Stimulated activated CD4-positive, alpha-beta T cell treated with anti-CD3 and anti-CD28 coated beads, TNF-alpha, amount 100 ng/mL, for 4 hours (primary cell): ENCODE measurements at regions not wholly inside any gene's neighbourhood (a gene's known extent, or its start where the extent isn't known, plus 50 kb on each side); places are given as distances from the start of the nearest gene placed in this dataset.
"Not testable (repeated sequence)": the region's sequence is repeated elsewhere in the genome, so short reads cannot be mapped to it uniquely, and the experiment has no call there.

Source experiments
- DNase-seq, 3 experiments: peaks; one replicate each; pipeline ENCODE4 v3.0.0-alpha.2; 2020; ENCODE audit warnings: low read depth in 3 of 3

- DNase-seq, result no peak
Observed at GRCh38 chr18:67455890-67456501, 60.5 kb downstream of the DSEL start.

- DNase-seq, result no peak
Observed at GRCh38 chr18:67453901-67454300, 62.6 kb downstream of the DSEL start.

GRCh38 chr18:67451960-67452359, 64.6 kb downstream of the DSEL start:
- no peak for DNase-seq

GRCh38 chr18:67451101-67451500, 65.4 kb downstream of the DSEL start:
- not testable (repeated sequence) for DNase-seq

- no peak for DNase-seq
Observed at GRCh38 chr18:67433971-67434370, 82.5 kb downstream of the DSEL start.

GRCh38 chr18:67432806-67433205, 83.7 kb downstream of the DSEL start:
- DNase-seq, result no peak

- no peak for DNase-seq
Observed at GRCh38 chr18:67428805-67429204, 87.7 kb downstream of the DSEL start.

- DNase-seq, result no peak
Observed at GRCh38 chr18:67428158-67428557, 88.4 kb downstream of the DSEL start.

- DNase-seq, result no peak
Observed at GRCh38 chr18:67426486-67426885, 90.0 kb downstream of the DSEL start.

GRCh38 chr18:67425672-67426071, 90.8 kb downstream of the DSEL start:
- no peak for DNase-seq

GRCh38 chr18:67421651-67422050, 94.9 kb downstream of the DSEL start:
- no peak for DNase-seq

GRCh38 chr18:67417864-67418523, 98.5 kb downstream of the DSEL start:
- DNase-seq, result peak in 1 of 3 experiments; percentile 1

GRCh38 chr18:67411116-67411515, 105.4 kb downstream of the DSEL start:
- DNase-seq, result no peak

GRCh38 chr18:67410075-67411070, 106.1 kb downstream of the DSEL start:
- DNase-seq, result no peak

- DNase-seq, result no peak
Observed at GRCh38 chr18:67408240-67408639, 108.3 kb downstream of the DSEL start.

GRCh38 chr18:67406714-67407113, 109.8 kb downstream of the DSEL start:
- DNase-seq, result no peak

GRCh38 chr18:67402543-67402942, 114.0 kb downstream of the DSEL start:
- DNase-seq, result no peak

GRCh38 chr18:67400502-67401117, 115.9 kb downstream of the DSEL start:
- no peak for DNase-seq

- DNase-seq, result no peak
Observed at GRCh38 chr18:67386032-67386431, 130.5 kb downstream of the DSEL start.

GRCh38 chr18:67385455-67385854, 131.1 kb downstream of the DSEL start:
- DNase-seq, result no peak

- not testable (repeated sequence) for DNase-seq
Observed at GRCh38 chr18:67384057-67384456, 132.5 kb downstream of the DSEL start.

- DNase-seq, result no peak
Observed at GRCh38 chr18:67381608-67382150, 134.8 kb downstream of the DSEL start.
